Activated T-helper 1 cell treated with anti-CD3 and anti-CD28 coated beads, Interleukin-2, amount 50 U/mL, for 16 hours (primary cell): ENCODE measurements at regions not wholly inside any gene's neighbourhood (a gene's known extent, or its start where the extent isn't known, plus 50 kb on each side); places are given as distances from the start of the nearest gene placed in this dataset.
"Not testable (repeated sequence)": the region's sequence is repeated elsewhere in the genome, so short reads cannot be mapped to it uniquely, and the experiment has no call there.

Source experiments
- DNase-seq, 2 donors: peaks; one replicate each; pipeline ENCODE4 v3.0.0-alpha.2; 2020; ENCODE audit warnings: low read depth in 1 of 2, low spot score in 1 of 2

DNA sequence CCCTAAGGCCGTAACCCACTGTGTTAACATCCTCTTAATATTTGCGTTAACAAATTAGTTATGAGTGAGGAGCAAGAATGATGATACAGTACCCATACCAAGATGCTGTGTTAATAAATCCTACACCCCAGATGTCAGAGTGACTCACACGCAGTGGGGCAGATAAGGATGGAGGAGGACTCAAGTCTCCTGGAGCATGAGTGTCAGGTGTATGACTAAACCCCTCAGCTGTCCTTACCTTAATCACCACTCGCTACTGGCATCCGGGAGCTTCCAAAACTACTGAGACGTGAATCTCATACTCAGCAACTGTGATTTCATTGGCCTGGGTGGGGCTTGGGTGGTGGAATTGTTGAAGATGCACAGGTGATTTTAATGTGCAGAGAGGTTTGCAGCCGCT, 131.3 kb upstream of the MTHFD1L start:
- DNase-seq = no peak

DNA sequence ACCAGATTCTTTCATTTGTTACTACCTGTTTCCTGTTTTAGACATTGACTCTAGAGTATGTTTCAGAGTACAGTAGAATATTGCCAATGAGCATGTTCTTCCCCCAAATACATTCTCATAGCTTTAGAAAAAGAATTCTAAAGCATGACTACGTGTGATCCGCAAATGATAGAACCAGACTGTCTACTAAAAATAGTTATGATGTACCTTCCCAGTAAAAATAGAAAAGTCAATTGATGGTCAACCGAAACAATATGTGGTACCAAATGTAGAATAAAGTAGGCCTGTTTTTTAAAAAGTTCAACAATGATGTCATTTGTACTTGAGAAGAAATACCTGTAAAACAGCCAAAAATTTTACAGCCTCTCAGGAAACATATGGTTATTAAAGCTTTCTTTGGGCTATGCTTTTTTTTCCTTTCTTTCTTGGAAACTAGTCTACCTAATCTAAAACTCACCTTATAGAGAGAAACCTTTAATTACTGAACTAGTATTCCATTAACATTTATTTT, 130.1 kb upstream of the MTHFD1L start:
- no peak for DNase-seq

DNA sequence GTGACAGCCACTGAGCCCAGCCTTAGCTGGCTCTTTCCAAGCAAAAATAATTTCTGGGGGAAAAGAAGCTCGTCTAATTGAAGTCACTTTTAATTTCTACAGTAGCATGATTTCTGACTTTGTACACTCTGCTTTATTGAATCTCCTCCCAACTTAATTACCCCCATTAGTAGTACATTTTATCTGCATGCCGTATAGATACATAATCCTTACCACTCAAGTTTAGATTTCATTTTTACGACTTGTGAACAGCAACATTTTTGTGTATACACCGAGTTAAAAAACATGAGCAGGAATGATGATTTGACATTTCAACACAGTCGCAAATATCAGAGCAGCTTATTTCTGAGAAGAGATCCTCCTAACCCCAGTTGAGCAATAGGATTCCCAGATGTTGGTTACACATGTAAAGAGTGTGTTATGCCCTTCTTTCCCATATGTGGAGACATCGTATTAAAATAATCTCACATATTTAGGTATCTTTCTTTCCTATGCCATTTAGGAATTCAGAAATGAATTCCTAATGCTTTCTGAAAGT, 127.3 kb upstream of the MTHFD1L start:
- no peak for DNase-seq

- no peak for DNase-seq
These were observed 125.7 kb upstream of the MTHFD1L start for GRCh38 chr6:150739711-150740349.

DNA sequence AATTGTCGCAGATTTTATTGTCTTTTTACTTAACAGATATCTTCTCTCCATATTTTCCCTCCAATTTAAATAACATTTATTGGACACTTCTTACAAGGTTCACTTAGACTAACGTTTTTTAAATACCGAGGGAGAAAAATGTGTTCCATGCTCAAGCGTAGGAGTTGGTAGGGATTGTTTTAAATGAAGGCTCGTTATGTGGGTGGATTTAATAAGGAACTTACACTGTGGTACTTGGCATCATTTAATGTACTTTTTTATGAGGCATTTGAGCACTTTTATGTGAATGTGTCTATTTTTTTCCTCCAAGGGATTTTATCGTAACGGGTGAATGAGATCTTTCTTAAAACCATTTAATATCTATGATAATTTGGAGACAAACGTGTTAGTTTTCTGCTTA, 125.0 kb upstream of the MTHFD1L start:
- DNase-seq = no peak

DNA sequence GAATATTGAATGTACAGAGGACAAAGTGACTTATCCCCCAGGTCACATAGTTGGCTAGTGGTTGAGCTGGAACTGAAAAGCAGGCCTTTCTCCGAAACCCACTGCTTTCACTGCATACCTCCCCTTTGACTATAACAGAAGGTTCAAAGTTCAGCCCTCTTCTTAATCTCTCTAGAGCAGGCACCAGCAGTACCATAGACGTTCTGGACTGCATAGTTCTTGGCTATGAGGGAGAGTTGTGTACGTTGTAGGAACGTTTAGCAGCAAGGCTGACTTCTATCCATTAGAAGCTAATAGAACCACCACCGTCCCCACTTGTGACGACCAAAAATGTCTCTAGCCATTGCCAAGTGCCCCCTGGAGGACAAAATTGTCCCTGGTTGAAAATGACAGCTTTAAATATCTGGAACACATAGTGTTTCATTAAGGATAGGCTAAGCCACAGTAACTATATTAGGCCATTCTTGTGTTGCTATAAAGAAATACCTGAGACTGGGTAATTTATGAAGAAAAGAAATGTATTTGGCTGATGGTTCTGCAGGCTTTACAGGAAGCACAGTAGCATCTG, 123.8 kb upstream of the MTHFD1L start:
- DNase-seq = no peak

- DNase-seq = no peak
These were observed 120.8 kb upstream of the MTHFD1L start for GRCh38 chr6:150744522-150745260.

GRCh38 chr6:150745896-150746295, 119.6 kb upstream of the MTHFD1L start:
- DNase-seq = no peak

DNA sequence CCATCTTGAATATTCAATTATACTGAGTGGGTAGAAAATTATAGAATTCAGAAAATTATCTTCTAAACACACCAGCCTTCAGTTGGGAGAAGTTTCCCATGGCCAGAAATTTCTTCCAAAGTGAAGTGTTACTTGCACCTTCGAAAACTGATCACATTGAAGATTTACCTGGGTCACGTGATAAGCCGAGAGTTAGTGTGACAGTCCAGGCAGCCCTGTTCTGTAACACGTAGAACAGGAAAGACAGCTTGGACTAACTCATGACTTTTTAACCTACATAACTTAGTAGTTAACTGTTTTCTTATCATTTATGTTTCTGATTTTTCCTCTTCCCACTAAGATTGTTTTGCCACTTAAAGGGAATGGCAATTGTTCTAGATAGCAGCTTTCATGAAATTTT, 118.3 kb upstream of the MTHFD1L start:
- DNase-seq = no peak

DNA sequence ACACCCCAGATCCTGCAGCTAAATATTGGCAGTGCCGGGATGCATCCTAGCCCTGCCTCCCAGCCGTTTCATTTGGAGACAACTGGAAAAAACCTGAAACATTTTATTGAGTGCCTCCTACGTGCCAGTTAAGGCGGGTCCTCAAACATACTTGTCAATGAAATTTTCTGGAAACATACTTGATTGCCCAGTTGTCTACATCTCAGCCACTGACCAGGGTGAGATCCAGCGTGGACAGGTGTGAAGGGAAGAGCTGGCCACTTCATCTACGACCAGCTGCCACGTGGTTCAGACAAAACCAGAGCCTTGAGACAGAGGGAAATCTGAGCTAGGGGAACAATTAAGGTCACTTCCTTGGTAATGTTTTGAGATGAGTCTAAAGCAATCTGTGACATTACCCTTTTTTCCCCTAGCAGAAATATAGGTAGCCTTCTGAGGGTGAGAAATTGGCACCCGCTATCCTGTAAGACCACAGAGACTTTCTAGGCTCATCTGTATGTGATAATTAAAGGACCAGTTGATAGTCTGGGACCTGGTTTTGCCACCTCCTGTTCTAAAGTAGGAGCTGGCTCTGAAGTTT, 116.3 kb upstream of the MTHFD1L start:
- no peak for DNase-seq

GRCh38 chr6:150751296-150751695, 114.2 kb upstream of the MTHFD1L start:
- DNase-seq = no peak

- DNase-seq = no peak
These were observed 113.1 kb upstream of the MTHFD1L start for GRCh38 chr6:150752409-150752808.

GRCh38 chr6:150753371-150754064, 112.0 kb upstream of the MTHFD1L start:
- DNase-seq = no peak

GRCh38 chr6:150755042-150755441, 110.5 kb upstream of the MTHFD1L start:
- no peak for DNase-seq

GRCh38 chr6:150755524-150755923, 110.0 kb upstream of the MTHFD1L start:
- no peak for DNase-seq

GRCh38 chr6:150756173-150756572, 109.3 kb upstream of the MTHFD1L start:
- DNase-seq = no peak

DNA sequence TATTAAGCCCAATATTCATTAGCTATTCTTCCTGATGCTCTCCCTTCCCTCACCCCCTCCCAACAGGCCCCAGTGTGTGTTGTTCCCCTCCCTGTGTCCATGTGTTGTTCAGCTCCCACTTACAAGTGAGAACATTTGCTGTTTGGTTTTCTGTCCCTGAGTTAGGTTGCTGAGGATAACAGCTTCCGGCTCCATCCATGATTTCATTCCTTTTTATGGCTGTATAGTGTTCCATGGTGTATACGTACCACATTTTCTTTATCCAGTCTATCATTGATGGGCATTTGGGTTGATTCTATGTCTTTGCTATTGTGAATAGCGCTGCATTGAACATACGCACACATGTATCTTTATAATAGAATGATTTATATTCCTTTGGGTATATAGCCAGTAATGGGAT, 107.7 kb upstream of the MTHFD1L start:
- DNase-seq = not testable (repeated sequence)

GRCh38 chr6:150759483-150759882, 106.0 kb upstream of the MTHFD1L start:
- DNase-seq = no peak

- no peak for DNase-seq
These were observed 103.7 kb upstream of the MTHFD1L start for GRCh38 chr6:150761771-150762170.

DNA sequence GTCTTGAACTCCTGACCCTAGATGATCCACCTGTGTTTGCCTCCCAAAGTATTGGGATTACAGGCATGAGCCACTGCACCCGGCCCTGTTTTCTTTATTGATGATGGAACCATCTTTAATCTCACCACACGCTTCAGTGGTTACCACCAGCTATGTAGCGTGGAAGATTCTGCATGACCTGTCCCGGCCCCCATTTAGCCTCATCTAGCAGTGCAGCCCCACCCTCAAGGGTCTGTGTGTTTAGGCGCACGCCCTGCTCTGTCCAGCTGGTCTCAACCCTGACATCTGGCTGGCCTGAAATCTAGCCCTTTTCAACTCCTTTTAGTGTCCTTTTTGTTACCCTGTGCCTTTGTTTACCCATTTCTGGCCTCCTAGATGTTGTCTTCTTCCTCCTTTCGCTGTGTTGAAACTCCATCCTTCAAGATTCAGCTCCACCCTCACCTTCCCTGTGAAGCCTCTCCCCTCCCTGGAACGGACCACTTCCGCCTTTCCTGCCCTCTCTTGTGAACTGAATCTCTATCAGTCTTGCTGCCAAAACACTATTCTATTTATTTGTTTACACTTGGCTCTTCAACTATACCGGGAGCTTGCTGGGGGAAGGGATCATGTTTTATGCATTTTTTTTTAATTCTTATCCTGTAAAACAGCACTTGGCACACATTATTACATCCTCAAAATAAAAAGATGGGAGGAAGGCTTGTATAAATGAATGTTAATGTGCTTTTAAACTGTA, 101.0 kb upstream of the MTHFD1L start:
- no peak for DNase-seq
